GM19238 (cell line): ENCODE measurements at regions not wholly inside any gene's neighbourhood (a gene's known extent, or its start where the extent isn't known, plus 50 kb on each side); places are given as distances from the start of the nearest gene placed in this dataset.

Experiments used
- DNase-seq: peaks from one replicate; pipeline ENCODE4 v3.0.0; 2011; ENCODE audit warnings: low spot score; ENCODE audit not compliant: insufficient read length

DNA sequence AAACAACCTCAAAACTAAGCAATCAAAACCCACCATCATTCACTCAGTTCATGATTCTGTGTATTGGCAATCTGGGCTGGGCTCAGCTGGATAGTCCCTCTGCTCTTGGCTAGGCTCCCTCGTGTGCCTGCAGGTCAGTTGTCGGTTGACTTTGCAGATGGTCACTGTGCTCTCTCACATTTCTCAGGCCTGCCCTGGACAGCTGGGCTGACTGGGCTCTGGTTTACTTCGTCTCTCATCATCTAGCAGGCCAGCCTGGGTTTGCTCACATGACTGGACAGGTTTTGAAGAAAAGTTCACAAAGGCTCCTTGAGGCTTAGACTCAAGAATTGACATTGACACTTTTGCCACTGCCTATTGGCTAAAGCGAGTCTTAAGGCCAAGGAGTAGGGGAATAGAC lies 105.0 kb upstream of the CTNNB1 start:
- no peak for DNase-seq

DNA sequence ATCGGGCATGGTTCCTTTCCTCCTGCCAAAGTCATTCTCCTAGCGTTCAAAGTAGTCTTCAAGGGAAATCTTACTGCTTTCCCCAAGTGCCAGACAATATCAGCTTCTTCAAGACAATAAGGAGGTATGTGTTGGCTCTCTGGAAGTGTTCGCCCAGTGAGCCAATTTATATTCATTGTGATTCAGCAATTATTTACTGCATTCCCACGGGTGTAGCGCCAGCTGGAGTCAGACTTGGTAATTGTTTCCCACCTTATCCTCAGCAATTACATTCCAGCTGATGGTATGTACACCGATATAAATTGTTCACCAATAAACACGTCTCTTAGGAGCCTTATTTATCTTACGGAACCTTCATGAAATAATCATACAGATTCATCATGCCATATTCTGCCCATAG lies 103.6 kb upstream of the CTNNB1 start:
- no peak for DNase-seq

DNA sequence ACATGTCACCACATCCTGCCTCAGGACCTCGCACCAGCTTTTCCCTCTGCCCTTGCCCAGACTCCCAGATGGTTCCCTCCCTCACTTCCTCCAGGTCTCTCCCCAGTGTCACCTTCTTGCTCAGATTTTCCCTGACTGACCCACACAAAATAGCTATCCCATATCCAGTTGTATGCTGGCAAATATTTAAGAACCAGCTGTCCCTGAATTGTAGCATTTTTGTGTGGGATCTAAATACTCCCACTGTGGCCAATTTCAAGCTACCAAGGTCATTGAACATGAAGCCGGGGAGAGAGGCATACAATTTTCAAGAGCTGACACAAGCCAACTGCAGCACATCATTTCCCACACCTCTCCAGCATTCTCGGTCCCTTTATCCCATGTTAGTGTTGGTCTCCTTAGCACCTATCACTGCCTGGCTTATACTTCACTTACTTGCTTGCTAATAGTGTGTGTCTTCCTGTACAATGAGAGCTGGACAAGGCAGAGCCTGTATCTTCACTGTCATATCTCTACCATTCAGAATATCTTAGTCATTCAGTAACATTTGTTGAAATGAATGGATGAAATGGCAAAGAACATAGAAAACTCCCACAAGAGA lies 101.3 kb upstream of the CTNNB1 start:
- DNase-seq: no peak

DNA sequence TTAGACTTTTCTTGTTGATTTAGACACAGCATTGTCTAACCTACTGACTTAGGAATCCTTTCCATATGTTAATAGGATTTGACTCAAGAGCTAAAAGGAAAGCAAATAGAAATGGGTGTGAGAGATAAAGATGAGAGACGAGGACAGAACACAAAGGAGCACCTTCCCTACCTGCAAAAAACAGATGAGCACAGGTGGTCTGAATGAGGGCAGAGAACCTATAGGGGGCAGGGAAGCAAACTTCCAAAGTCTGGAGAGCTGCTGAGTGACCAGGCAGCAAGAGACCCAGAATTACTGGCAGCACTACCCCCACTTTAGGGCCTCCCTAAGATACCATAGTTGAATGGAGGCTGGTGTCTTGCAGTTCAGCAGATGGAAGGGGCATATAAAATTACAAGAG lies 98.1 kb upstream of the CTNNB1 start:
- no peak for DNase-seq

DNA sequence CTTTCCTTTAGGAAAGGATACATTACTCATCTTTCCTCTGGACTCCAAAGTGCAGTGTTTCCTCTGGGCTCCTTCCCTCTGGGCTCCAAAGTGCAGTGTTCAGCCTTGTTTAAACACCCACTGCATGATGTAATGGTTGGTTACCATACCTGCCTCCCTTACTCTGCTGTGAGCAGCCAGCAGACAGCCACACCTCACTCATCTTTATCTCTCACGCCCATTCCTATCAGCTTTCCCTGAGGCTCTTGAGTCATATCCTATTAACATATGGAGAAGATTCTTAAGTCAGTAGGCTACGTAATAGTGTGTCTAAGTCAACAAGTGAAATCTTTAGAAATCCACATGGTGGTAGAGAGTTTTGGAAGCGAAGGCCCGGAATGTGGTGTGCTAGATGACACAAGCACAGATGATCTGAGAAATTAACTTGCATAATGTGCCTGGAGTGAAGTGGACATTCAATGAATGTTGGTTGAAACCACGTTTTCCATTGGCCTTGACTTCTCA lies 97.2 kb upstream of the CTNNB1 start:
- DNase-seq: no peak

DNA sequence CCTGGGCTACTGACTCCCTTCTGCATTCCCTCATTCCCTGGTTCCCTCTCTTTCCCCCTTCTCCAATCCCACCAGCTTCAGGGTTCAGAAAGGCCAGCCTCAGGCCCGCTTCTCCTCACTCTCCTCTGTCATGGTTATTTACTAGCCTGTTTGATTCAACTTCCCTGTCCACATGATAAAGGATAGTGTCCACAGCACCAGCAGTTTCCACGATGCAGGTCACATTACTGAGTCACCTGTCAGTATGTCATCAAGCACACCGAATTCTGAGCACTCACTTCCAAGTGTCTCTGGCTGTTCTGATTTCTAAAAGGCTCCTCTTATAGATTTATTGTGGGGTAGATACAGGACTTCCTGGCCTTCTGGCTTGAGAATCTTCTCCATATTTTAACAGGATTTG lies 96.6 kb upstream of the CTNNB1 start:
- DNase-seq: no peak

DNA sequence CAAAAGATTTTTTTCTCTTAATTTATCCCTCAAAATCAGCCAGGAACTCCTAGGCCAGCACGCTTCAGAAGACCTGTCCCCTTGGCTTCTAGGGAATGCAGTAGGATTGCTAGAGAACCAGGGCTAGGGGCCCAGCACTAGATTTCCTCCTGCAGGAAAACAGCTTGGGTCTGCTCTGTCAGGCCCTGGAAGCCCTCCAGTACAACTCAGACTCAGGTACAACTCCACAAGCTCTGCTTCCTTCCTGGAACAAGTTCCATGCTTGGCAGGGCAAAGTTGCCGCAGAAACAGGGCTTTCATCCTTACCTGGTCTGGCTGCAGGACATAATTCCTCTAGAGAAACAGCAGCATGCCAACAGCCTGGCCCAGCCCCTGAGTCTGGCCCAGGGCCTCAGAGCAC lies 96.1 kb upstream of the CTNNB1 start:
- DNase-seq: no peak

DNA sequence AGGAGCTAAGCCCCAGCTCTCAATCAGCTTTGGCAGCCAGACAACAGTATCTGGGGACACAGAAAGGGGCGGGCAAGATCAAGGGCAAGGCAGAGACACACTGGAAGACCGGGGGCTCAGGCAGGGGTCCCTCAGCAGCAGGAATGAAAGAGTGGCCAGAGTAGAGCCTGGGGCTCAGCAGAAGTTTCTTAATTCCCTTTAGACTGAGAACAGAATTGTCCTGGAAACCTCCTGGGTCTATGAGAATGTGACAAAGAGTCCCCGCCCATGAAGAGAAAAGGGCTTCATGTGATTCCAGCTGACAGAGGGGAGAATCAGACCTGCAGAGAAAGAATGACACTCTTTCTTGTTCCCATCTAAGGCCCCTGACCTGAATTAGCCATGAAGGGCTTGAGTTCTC lies 95.2 kb upstream of the CTNNB1 start:
- no peak for DNase-seq

DNA sequence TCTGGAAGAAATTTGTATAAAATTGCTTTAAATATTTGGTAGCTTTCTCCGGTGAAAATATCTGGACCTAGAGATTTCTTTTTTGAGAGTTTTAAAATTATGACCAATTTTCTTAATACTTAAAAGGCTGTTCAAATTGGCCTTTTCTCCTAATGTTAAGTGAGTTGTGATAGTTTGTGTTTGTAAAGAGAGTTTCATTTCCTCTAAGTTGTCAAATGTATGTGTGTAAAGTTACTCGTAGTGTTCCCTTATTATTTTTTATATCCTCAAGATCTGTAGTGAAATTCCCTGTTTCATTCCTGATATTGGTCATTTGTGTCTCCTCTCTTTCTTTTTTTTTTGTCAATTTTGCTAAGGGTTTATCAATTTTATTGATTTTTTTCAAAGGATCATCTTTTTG lies 92.6 kb upstream of the CTNNB1 start:
- DNase-seq: no peak

DNA sequence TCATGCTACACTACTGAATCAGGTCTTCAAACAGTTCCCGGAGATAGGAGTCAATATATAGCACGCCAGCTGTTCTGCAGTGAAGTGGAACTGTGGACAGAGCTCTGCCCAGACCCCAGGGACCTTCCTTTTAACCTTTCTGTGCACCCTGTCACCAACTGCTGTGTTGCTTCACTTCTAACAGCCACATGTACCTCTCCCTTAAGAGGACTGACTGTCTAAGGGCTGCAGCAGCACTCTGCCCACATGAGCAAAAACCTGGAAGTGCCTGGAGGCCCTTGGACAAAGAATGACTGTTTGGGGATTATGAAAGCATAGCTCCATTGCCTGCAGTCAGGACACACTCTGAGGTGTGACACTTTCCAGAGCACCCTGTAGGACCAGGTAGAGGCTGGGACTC lies 88.3 kb upstream of the CTNNB1 start:
- no peak for DNase-seq

DNA sequence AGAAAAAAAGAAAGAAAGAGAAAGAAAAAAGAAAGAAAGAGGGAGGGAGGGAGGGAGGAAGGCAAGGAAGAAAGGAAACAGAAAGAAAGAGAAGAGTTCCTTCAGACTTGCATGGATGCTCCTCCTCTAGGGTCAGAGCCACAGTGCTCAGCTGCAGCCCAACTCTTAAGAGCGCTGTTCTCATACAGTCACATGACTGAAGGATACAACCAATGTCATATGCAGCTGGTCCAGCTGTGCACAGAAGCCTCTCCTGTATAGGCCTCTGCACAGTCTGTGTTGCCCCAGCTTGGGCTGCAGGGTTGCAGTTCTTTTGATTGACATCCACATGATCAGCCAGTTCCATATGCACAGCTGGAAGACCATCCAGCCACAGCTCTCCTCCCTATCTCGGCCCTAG lies 86.8 kb upstream of the CTNNB1 start:
- no peak for DNase-seq

DNA sequence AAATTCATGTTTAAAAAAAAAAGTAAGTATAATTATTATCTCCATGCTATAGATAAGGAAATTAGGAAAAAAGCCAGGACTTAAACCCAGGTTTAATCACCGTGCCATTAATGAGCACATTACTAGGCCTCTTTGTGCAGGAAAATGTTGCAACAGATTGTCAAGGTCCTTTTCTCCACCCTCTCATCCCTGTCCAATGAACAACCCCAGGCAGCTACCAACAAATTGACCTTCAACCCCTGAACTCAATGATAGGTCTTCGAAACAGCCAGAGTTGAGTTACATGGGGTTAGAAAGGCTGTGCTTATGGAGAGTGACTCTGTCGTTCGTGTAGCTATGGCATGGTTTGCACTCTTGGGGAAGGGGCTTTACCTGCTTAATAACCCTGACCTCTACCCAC lies 84.2 kb upstream of the CTNNB1 start:
- DNase-seq: no peak

DNA sequence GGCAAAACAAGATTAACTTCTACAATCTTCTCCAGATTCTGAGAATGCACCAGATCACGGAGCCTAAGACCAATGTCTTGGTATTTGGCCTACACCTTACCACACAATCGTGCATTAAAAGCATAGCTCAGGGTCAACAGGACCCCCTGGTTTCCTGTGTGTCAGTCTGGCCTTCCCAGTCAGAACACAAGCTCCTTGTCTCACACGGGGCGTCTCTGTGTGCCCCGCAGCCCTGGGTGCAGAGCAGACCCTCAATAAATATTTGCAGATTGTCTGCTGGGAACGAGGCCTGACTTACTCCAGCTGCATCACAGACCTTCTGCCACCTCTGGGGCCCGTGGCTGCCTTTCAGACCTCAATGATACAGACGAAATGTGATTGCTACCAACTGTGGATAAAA lies 82.5 kb upstream of the CTNNB1 start:
- no peak for DNase-seq

DNA sequence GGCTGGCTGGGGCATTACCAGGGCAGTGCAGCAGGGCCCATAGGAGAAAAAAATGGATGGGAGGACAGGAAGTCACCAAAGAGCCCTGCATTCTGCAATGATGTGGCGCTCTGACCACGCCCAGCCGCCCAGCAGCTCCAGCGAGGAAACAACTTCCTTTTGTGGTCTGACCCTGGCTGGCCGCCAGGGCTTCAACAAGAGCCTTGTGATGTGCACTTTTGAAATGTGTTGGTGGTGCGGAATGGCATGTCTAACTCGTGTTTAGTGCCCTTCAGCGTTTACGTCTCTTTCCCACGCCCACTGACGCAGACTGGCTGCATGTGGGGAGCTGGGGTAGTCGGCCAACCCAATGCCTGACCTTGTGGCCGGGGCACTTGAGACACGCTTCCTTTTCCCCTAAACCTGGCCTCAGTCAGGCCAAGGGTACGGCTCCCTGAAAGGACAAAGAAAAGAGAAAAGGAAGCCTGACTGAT lies 81.9 kb upstream of the CTNNB1 start:
- DNase-seq: peak; percentile 37

DNA sequence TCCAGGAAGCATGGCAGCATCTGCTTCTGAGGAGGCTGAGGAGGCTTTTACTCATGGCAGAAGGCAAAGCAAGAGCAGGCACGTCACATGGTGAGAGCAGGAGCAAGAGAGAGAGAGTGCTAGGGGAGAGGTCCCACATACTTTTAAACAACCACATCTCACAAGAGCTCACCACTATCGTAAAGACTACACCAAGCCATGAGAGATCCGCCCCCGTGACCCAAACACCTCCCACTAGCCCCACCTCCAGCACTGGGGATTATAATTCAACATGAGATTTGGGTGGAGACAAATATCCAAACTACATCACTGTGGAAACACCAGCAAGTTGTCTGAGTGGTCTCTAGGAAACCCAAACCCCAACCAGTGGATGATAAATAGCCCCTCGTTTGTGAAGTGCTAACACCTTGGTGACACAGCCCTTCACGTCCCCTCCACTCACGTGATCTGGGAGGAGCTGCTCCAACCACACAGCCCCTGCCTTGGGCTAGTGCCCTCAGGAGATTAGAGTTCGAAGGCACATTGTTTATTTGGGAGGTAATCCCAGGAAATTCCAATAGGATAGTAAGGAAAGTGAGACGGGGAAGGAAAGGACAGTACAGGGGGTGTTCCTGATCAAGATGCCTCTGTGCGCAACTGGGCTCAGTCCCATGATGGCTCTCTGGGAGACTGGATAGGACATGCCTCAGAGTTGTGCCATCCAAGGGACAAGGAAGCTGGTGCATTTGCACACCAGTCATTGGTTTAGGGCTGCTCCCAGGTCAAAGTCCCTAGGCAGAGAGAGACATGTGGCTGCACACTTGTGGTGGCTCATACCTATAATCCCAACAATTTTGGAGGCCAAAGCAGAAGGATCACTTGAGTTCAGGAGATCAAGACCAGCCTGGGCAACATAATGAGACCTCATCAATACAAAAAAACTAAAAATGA lies 80.6 kb upstream of the CTNNB1 start:
- DNase-seq: no peak

DNA sequence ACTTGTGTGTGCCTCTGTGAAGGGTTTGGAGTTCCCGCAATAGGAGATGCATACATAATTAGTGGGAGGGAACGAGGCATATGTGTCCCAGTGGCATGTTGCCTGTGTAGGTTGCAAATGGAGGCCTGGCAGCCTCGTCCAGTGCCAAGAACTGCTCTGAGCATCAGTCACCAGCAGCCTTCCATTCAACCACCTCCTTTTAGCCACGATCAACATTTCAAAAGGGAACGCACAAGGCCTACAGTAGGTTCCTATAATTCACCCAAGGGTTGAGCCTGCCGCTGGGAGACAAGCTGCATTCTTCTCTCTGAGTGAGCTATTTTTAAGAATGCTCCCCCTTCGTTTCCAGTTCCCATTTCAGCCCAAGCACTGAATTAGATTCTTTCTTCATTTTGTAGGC lies 78.8 kb upstream of the CTNNB1 start:
- DNase-seq: no peak

DNA sequence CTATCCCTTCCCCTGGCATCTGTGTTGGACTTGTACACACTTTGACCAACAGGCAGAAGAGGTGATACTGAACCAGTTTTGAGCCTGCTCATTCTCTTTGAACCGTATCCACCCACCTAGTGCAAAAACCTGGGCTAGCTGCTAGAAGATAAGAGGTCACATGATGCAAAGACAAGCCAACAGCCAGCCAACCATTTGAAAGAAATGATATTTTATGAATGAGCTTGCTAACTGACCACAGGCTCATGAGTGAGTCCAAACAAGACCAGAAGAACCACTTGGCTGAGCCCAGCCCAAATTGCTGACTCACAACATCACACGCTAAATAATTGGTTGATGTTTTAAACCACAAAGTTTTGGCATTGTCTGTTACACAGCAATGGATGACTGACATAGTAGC lies 74.0 kb upstream of the CTNNB1 start:
- no peak for DNase-seq

DNA sequence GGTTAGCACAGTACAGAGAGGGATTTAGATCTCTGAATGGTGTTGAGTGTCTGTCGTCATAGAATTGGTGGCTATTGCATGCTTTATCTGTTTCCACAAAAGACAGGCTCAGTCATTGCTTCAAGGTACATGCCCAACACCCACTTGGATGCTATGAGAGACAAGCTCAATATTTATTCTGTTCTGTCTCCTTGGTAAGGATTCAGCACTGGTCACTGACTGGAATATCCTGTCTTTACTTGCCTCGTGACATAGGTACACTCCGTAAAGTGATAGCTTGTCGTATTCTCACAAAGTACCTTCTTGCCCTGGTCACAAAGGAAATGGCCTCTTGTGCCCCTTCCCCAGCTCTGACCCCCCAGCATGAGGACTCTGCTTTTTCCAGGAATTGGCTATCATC lies 72.8 kb upstream of the CTNNB1 start:
- no peak for DNase-seq

DNA sequence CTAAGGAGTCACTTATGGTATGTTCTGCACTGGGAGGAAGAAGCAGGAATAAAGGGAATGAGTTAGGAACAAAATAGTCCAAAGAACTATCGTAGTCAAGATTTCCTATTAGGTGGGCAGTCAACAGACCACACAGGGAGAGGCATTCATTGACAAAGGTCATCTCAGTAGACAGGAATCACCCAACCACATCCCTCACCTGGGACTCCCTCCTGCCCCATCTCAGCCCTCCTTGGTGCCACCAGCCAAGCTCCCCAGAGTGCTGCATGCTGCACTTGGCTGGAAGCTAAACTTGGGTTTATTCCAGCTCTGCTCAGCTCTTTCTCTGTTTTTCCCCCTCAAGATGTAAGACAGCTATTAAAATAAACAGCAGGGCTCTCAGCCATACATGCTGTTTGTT lies 72.3 kb upstream of the CTNNB1 start:
- DNase-seq: no peak

DNA sequence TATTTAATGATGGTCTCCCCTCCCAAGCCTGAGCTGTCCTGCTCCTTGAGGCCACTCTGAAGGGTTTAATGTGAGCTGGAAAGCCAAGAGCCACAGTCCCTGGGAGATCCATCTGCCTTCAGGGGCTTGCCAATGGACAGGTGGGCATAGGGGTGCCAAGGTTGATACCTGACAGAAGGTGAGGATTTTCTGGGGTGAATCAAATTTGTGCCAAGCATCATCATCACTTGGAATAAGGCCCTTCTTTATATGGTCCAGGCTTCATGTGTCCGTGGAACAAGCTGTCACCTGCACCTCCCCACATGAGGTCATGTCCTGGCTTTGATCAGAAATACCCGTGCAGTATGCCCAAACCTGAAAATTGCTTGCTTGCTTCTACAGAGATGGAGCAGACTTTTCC lies 71.9 kb upstream of the CTNNB1 start:
- DNase-seq: no peak

DNA sequence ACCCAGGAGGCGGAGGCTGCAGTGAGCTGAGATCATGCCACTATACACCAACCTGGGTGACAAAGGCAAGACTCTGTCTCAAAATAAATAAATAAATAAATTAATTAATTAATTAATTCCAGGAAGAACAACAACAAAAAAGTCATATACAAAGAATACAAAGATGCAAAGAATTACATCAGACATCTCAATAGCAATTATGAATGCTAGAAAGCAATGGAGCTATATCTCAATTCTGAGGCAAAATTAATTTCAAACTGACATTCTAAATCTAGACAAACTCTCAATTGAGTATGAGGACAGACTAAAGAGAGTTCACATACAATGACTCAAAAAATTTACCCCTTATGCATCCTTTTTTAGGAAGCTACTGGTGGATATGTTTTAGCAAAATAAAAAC lies 69.6 kb upstream of the CTNNB1 start:
- DNase-seq: no peak

DNA sequence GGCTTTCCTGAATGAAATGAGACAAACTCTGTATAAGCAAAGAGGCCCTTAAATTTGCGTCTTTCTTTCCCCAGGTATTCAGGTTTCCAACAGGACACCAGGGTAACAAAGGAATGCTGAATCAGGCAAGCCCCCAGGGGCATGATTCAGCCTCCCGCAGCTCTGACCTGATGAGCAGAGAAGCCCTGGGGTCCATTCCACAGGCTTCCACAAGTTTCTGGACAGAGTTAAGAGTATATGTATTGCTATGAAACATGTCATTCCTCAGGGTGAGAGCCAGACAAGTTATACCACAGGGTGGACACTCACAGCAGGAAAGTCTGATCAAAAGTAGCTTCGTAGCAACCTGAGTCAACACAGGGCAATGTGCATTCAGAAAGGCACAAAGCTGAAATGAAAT lies 68.1 kb upstream of the CTNNB1 start:
- no peak for DNase-seq

DNA sequence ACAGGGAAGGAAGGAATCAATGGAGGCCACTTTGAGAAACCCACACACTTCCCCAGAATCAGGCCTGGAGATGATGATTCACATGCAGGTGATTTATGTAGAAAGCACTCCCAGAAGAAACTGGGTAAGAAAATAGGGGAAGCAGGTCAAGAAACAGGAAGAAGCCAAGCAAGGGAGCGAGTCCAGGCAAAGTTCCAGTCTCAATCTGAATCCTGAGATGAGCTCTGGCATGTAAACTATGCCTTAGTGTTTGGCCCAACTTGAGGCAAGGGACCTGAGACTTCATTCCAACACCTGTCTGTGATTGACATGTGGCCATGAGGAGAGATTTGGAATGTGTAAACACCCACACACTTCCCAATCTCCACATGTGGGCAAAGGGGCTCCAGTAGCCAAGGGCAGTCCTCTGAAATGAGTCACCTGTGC lies 61.6 kb upstream of the CTNNB1 start:
- no peak for DNase-seq
